ENCODE measurements at regions not wholly inside any gene's neighbourhood (a gene's known extent, or its start where the extent isn't known, plus 50 kb on each side); places are given as distances from the start of the nearest gene placed in this dataset.

- H3K9me3 ChIP-seq = no peaks in the 10 kb centered on the region
- intact Hi-C loops (cut with DNase I) = no loop called here
- no peaks in the 10 kb centered on the region for H3K27me3 ChIP-seq
- no peaks in the 10 kb centered on the region for H3K36me3 ChIP-seq
- H3K4me3 ChIP-seq (replicated peaks in 1 of 3) = no peak overlapping the region
- no peak overlapping the region for H3K27ac ChIP-seq
- no peaks in the 10 kb centered on the region for H3K4me1 ChIP-seq
- TF ChIP-seq CTCF (IDR thresholded peaks at IDR 0.05) (no peak), POLR2A (IDR thresholded peaks at IDR 0.05) (no peak)
- no peak for DNase-seq
- 81 to 82% methylated on average over 14 to 15 of the region's 15 CpGs for WGBS, 2 donors
Observed at GRCh38 chr1:30275926-30276764, 447.2 kb downstream of the MATN1 start.

GRCh38 chr1:30274976-30275621 is 448.3 kb downstream of the MATN1 start:
- TF ChIP-seq CTCF (IDR thresholded peaks at IDR 0.05) = no peak
- TF ChIP-seq POLR2A (IDR thresholded peaks at IDR 0.05) = no peak
- WGBS, 2 donors = 67 to 76% methylated on average over 3 of the region's 3 CpGs
- Histone ChIP-seq H3K27ac (no peak overlapping the region), H3K4me3 (replicated peaks in 1 of 3) (no peak overlapping the region), H3K4me1 (no peaks in the 10 kb centered on the region), H3K9me3 (no peaks in the 10 kb centered on the region), H3K36me3 (no peaks in the 10 kb centered on the region), H3K27me3 (no peaks in the 10 kb centered on the region)
- DNase-seq = no peak
- intact Hi-C loops (cut with DNase I) = no loop called here

GRCh38 chr1:30274173-30274970 is 449.0 kb downstream of the MATN1 start:
- no peaks in the 10 kb centered on the region for H3K27me3 ChIP-seq
- 60% methylated on average over 3 of the region's 3 CpGs; no CpG with 5 or more reads in 1 of the 2 donors for WGBS, 2 donors
- TF ChIP-seq CTCF (IDR thresholded peaks at IDR 0.05) = no peak
- no peak for TF ChIP-seq POLR2A (IDR thresholded peaks at IDR 0.05)
- no peaks in the 10 kb centered on the region for H3K9me3 ChIP-seq
- H3K27ac ChIP-seq = no peak overlapping the region
- no peaks in the 10 kb centered on the region for H3K36me3 ChIP-seq
- H3K4me1 ChIP-seq = no peaks in the 10 kb centered on the region
- intact Hi-C loops (cut with DNase I) = no loop called here
- no peak for DNase-seq
- no peak overlapping the region for H3K4me3 ChIP-seq (replicated peaks in 1 of 3)

GRCh38 chr1:30273456-30273855 is 449.9 kb downstream of the MATN1 start:
- intact Hi-C loops (cut with DNase I) = no loop called here
- no peaks in the 10 kb centered on the region for H3K27me3 ChIP-seq
- no peak overlapping the region for H3K27ac ChIP-seq
- WGBS, 2 donors = 100% methylated on average over 3 of the region's 5 CpGs
- H3K36me3 ChIP-seq = no peaks in the 10 kb centered on the region
- TF ChIP-seq POLR2A (IDR thresholded peaks at IDR 0.05) (no peak), CTCF (IDR thresholded peaks at IDR 0.05) (no peak)
- no peak for DNase-seq
- no peaks in the 10 kb centered on the region for H3K4me1 ChIP-seq
- H3K9me3 ChIP-seq = no peaks in the 10 kb centered on the region
- no peak overlapping the region for H3K4me3 ChIP-seq (replicated peaks in 1 of 3)

Data from thyroid gland (tissue), 4 donors.